Endothelial cell of umbilical vein (primary cell): ENCODE measurements at regions not wholly inside any gene's neighbourhood (a gene's known extent, or its start where the extent isn't known, plus 50 kb on each side); places are given as distances from the start of the nearest gene placed in this dataset.

Experiments used
- BruUV-seq: library from RNA; stranded (reverse); fragments of 400-500 nt; replicated peaks from 2 replicates; lab custom pipeline; 2021; lab: Mats Ljungman, UMichigan
- CTCF ChIA-PET: fragments of 300-600, 350-600 bp; sonication (Branson Sonifier 250); formaldehyde crosslinking; loops from one replicate; lab custom pipeline; 2021; ENCODE audit warnings: antibody characterized with exemption, inconsistent platforms; lab: Charles Lee
- POLR2A ChIA-PET: fragments of 300-600, 350-600 bp; sonication (Branson Sonifier 250); formaldehyde crosslinking; loops from one replicate; lab custom pipeline; 2021; ENCODE audit warnings: antibody characterized with exemption, inconsistent platforms; lab: Charles Lee
- DNase-seq: peaks from one replicate; pipeline ENCODE4 v3.0.0-alpha.2; 2011; ENCODE audit warnings: low read depth, low spot score
- FAIRE-seq: peaks from 2 replicates; lab custom pipeline; 2011; peaks lifted over from hg19 to GRCh38; lab: Jason Lieb, UNC
- H2AFZ ChIP-seq: 2 replicates; pipeline ENCODE4 v1.6.0; 2012; ENCODE audit warnings: low read depth, low read length, control low read depth, inconsistent platforms
- H3K27ac ChIP-seq: 2 replicates; pipeline ENCODE4 v1.5.1; 2011; ENCODE audit warnings: low read depth, mild to moderate bottlenecking, control low read depth, low read length, moderate library complexity; ENCODE audit not compliant: insufficient read depth
- H3K27me3 ChIP-seq, 2 experiments: 2 replicates each; pipeline versions ENCODE4 v1.6.0 to v1.6.1; 2011; ENCODE audit warnings: low read length in 2 of 2, mixed read lengths in 1 of 2; ENCODE audit not compliant: control insufficient read depth in 2 of 2, insufficient read depth in 2 of 2
- H3K36me3 ChIP-seq, 2 experiments: 2 replicates in 1 of 2; 3 replicates in 1 of 2; pipeline ENCODE4 v1.5.1; 2011; ENCODE audit warnings: low read length in 2 of 2, mild to moderate bottlenecking in 1 of 2, moderate library complexity in 1 of 2; ENCODE audit not compliant: control insufficient read depth in 2 of 2, insufficient read depth in 2 of 2; ENCODE audit errors: extremely low read depth in 1 of 2
- H3K4me1 ChIP-seq: 3 replicates; pipeline ENCODE4 v1.5.1; 2011; ENCODE audit warnings: mild to moderate bottlenecking, low read length; ENCODE audit not compliant: control insufficient read depth, insufficient read depth; ENCODE audit errors: extremely low read depth
- H3K4me2 ChIP-seq: 2 replicates; pipeline ENCODE4 v1.6.1; 2011; ENCODE audit warnings: low read length, control low read depth, mixed read lengths; ENCODE audit not compliant: insufficient read depth
- H3K4me3 ChIP-seq, 3 experiments: fragments of 200-600 bp in 1 of 3; sonication (generic), shearing (Covaris generic) in 1 of 3; replicated peaks in 1 of 3; 2 replicates each; pipeline ENCODE4 v1.5.1; 2011 to 2016; ENCODE audit warnings: control low read depth in 3 of 3, low read length in 3 of 3, mild to moderate bottlenecking in 2 of 3, inconsistent platforms in 1 of 3, low read depth in 1 of 3, moderate library complexity in 1 of 3; ENCODE audit not compliant: insufficient read depth in 1 of 3
- H3K79me2 ChIP-seq: 2 replicates; pipeline ENCODE4 v1.6.0; 2012; ENCODE audit warnings: low read length, inconsistent platforms; ENCODE audit not compliant: control insufficient read depth, insufficient read depth
- H3K9ac ChIP-seq: replicated peaks from 2 replicates; pipeline ENCODE3; 2011; ENCODE audit warnings: low read length, control low read depth; ENCODE audit not compliant: insufficient read depth; ENCODE audit errors: extremely low read depth
- H3K9me1 ChIP-seq: replicated peaks from 3 replicates; pipeline ENCODE4 v1.6.0; 2011; ENCODE audit warnings: mild to moderate bottlenecking, low read length; ENCODE audit not compliant: control insufficient read depth, insufficient read depth; ENCODE audit errors: extremely low read depth
- H3K9me3 ChIP-seq: replicated peaks from 2 replicates; pipeline ENCODE4 v1.5.1; 2012; ENCODE audit warnings: low read length, inconsistent platforms; ENCODE audit not compliant: control insufficient read depth, insufficient read depth
- H4K20me1 ChIP-seq: replicated peaks from 2 replicates; pipeline ENCODE3; 2011; ENCODE audit warnings: mild to moderate bottlenecking, low read length; ENCODE audit not compliant: control insufficient read depth, insufficient read depth; ENCODE audit errors: extremely low read depth
- CTCF ChIP-seq, 2 donors: IDR thresholded peaks; 1 replicate in 1 of 2; 2 replicates in 1 of 2; pipeline ENCODE4 v1.5.1; 2011; ENCODE audit warnings: low read length in 2 of 2, mild to moderate bottlenecking in 2 of 2, moderate library complexity in 2 of 2, control low read depth in 1 of 2, inconsistent platforms in 1 of 2, low read depth in 1 of 2; ENCODE audit not compliant: insufficient read depth in 1 of 2; ENCODE audit errors: extremely low read depth in 1 of 2
- EZH2 ChIP-seq: IDR thresholded peaks from 2 replicates; pipeline ENCODE4 v1.6.1; 2012; ENCODE audit warnings: borderline replicate concordance, low read depth, mild to moderate bottlenecking, moderate library complexity, low read length, inconsistent platforms; ENCODE audit not compliant: severe bottlenecking
- FOS ChIP-seq: IDR thresholded peaks from 2 replicates; pipeline ENCODE4 v1.6.1; 2011; ENCODE audit warnings: mild to moderate bottlenecking, low read length, moderate library complexity, borderline replicate concordance; ENCODE audit not compliant: insufficient read depth
- GATA2 ChIP-seq: IDR thresholded peaks from 2 replicates; pipeline ENCODE4 v1.7.0; 2011; ENCODE audit warnings: low read depth, mild to moderate bottlenecking, moderate library complexity, mixed read lengths, low read length; ENCODE audit not compliant: insufficient read length, insufficient read depth
- JUN ChIP-seq: IDR thresholded peaks from 2 replicates; pipeline ENCODE4 v1.6.1; 2011; ENCODE audit warnings: borderline replicate concordance, low read depth; ENCODE audit not compliant: insufficient read length, insufficient read depth
- MAX ChIP-seq: IDR thresholded peaks from 2 replicates; pipeline ENCODE4 v1.6.1; 2011; ENCODE audit not compliant: insufficient read depth, insufficient read length
- MYC ChIP-seq: IDR thresholded peaks from one replicate; pipeline ENCODE4 v1.6.1; 2011; ENCODE audit warnings: mild to moderate bottlenecking, low read depth, low read length
- POLR2A ChIP-seq: IDR thresholded peaks from 2 replicates; pipeline ENCODE4 v1.6.1; 2012; ENCODE audit warnings: low read depth, mild to moderate bottlenecking, control low read depth, low read length
- POLR2AphosphoS5 ChIP-seq: IDR thresholded peaks from 2 replicates; pipeline ENCODE4 v1.6.1; 2012; ENCODE audit warnings: low read depth, mild to moderate bottlenecking, control low read depth, low read length, moderate library complexity; ENCODE audit not compliant: insufficient read depth
- dilution Hi-C: fragments of 300-500 bp; cut with MboI; formaldehyde crosslinking; loops from one replicate; pipeline ENCODE4 v1.15.0; 2019; ENCODE audit warnings: low sequenced_read_pairs; ENCODE audit not compliant: extremely low pct_ligation_motif_present
- intact Hi-C: fragments of 100-400 bp; cut with micrococcal nuclease; formaldehyde crosslinking; loops from one replicate; pipeline ENCODE4 v1.10.0; 2022

- Histone ChIP-seq H3K4me3 (no peak overlapping the region), H3K4me1 (peaks cover 12% of the 10 kb centered on the region), H3K79me2 (no peaks in the 10 kb centered on the region), H3K27ac (no peak overlapping the region), H3K9me3 (no peaks in the 10 kb centered on the region), H3K9me1 (no peaks in the 10 kb centered on the region), H3K36me3 (no peaks in the 10 kb centered on the region), H3K4me2 (no peak overlapping the region), H3K9ac (no peak overlapping the region), H4K20me1 (no peaks in the 10 kb centered on the region), H3K27me3 (peaks cover 4 to 6% of the 10 kb centered on the region in 2 experiments), H2AFZ (peak overlapping the region; percentile 29)
- peak; percentile 66 for DNase-seq
- intact Hi-C loops (no loop called here), dilution Hi-C loops (no loop called here)
- no peak for TF ChIP-seq POLR2A
- TF ChIP-seq MAX, result no peak
- no peak for TF ChIP-seq POLR2AphosphoS5
- no peak for TF ChIP-seq JUN
- no peak for TF ChIP-seq MYC
- no peak for TF ChIP-seq GATA2
- TF ChIP-seq FOS, result no peak
- no peak for TF ChIP-seq EZH2
- TF ChIP-seq CTCF (IDR thresholded peaks at IDR 0.05; ENCODE audit: extremely low read depth in 1 of 2, insufficient read depth in 1 of 2, low read depth in 1 of 2, low read length in 2 of 2), result no peak
- BruUV-seq, result no TSS peak
- FAIRE-seq, result peak; percentile 90
- POLR2A ChIA-PET, result no interaction called here
- CTCF ChIA-PET, result interaction anchor here (1.0 to 1.2 kb wide), 2 partner anchors 11 to 110 kb away, joined by 3 to 6 read pairs; no protein-coding TSS in a partner anchor
These were observed 84.3 kb downstream of the GATA6 start for GRCh38 chr18:22253676-22254075.
